GM12875 (cell line): ENCODE measurements at regions not wholly inside any gene's neighbourhood (a gene's known extent, or its start where the extent isn't known, plus 50 kb on each side); places are given as distances from the start of the nearest gene placed in this dataset.

Experiments used
- H3K4me3 ChIP-seq: one replicate; pipeline ENCODE4 v1.5.1; 2011; ENCODE audit warnings: low read depth, low read length, control low read depth
- CTCF ChIP-seq: IDR thresholded peaks from 2 replicates; pipeline ENCODE4 v1.5.1; 2011; ENCODE audit warnings: low read depth, mild to moderate bottlenecking, control low read depth, inconsistent platforms, low read length, moderate library complexity, borderline replicate concordance; ENCODE audit not compliant: insufficient read depth

DNA sequence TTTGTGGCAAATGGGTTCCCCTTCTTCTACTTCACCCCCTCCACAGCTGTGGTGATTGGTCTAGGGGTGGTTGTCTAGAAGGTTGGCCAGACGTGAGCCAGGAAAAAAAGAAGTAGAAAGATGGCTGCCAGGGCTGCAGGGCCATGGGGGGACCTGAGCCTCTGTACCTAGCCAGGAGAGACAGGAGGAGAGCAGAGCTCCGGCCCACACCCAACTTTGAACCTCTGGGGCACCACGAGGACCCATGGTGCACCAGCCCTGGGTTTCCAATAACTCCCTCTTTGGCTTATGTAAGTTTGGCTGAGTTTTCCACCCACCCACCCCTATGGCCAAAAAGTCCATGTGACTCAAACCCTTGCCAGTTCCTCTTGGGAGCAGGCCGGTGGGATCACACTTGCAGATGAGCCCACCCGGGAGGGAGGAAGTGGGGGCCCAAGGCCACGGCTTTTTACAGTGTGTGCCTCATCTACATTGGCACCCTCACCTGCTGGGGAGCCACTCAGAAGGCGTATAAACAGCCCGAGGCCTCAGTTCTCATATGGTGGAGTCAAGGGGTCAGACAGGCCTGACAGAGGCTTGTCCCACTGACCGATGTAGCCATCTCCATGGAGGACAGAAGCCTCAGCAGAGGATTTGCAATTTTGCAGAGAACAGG, 293.1 kb upstream of the HDAC4 start:
- no peak overlapping the region for H3K4me3 ChIP-seq
- TF ChIP-seq CTCF, result no peak

DNA sequence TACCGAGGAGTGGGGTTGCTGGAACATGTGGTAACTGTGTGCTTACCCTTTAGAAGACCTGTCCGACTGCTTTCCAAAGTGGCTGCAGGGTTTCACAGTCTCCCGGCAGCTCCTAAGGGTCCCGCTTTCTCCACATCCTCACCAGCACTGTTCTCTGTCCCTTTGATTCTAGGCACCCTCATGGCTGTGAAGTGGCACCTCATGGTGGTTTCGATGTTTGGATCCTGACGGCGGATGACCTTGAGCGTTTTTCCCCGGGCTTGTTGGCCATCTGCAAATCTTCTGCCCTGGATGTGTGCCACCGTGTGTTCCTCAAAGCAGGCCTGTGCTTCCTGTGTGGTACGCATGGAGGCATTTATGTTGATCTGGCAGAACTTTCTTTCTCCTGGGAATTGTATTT, 292.5 kb upstream of the HDAC4 start:
- TF ChIP-seq CTCF, result no peak
- no peak overlapping the region for H3K4me3 ChIP-seq

DNA sequence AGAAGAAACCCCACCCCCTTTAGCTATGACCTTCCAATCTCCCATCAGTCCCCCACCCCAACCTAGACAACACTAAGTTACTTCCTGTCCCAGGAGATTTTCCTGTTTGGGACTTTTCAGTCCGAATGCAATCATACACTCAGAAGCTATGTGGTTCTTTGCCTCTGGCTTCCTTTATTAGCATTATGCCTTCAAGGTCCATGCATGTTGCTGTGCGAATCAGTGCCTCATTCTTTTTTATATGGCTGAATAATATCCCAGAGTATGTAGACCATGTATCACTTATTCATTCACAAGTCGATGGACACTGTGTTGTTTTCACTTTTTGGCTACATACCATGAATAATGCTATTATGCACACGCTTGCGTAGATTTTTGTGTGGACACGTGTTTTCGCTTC, 292.1 kb upstream of the HDAC4 start:
- TF ChIP-seq CTCF, result no peak
- no peak overlapping the region for H3K4me3 ChIP-seq

- no peak for TF ChIP-seq CTCF
- no peak overlapping the region for H3K4me3 ChIP-seq
Observed at GRCh38 chr2:239692362-239692851, 291.6 kb upstream of the HDAC4 start.

- no peak overlapping the region for H3K4me3 ChIP-seq
- no peak for TF ChIP-seq CTCF
Observed at GRCh38 chr2:239691720-239692119, 290.9 kb upstream of the HDAC4 start.

GRCh38 chr2:239690651-239691631, 290.1 kb upstream of the HDAC4 start:
- H3K4me3 ChIP-seq, result no peak overlapping the region
- no peak for TF ChIP-seq CTCF
